WERI-Rb-1 (cell line): ENCODE measurements at regions not wholly inside any gene's neighbourhood (a gene's known extent, or its start where the extent isn't known, plus 50 kb on each side); places are given as distances from the start of the nearest gene placed in this dataset.

Experiments used
- DNase-seq: peaks from one replicate; pipeline ENCODE4 v3.0.0-alpha.2; 2020
- H3K27ac ChIP-seq: fragments of 250-450 bp; sonication (Bioruptor Pico); 2 replicates; pipeline ENCODE4 v1.5.1; 2020; ENCODE audit warnings: mild to moderate bottlenecking, moderate library complexity
- H3K27me3 ChIP-seq: fragments of 250-450 bp; sonication (Bioruptor Pico); 2 replicates; pipeline ENCODE4 v1.5.1; 2021; ENCODE audit warnings: mild to moderate bottlenecking, low read depth, moderate library complexity; ENCODE audit not compliant: insufficient read depth, severe bottlenecking
- H3K36me3 ChIP-seq: fragments of 250-450 bp; sonication (Bioruptor Pico); 2 replicates; pipeline ENCODE4 v1.5.1; 2020; ENCODE audit warnings: mild to moderate bottlenecking, moderate library complexity
- H3K4me3 ChIP-seq: 2 replicates; pipeline ENCODE4 v1.5.1; 2011; ENCODE audit warnings: low read depth, mild to moderate bottlenecking, control low read depth, low read length
- H3K9me3 ChIP-seq: fragments of 250-450 bp; sonication (Bioruptor Pico); 2 replicates; pipeline ENCODE4 v1.5.1; 2021; ENCODE audit warnings: mild to moderate bottlenecking, moderate library complexity; ENCODE audit not compliant: severe bottlenecking
- CTCF ChIP-seq: IDR thresholded peaks from 2 replicates; pipeline ENCODE4 v1.5.1; 2011; ENCODE audit warnings: low read depth, mild to moderate bottlenecking, control low read depth, inconsistent platforms, low read length

GRCh38 chr18:78399992-78400503 is 579.6 kb upstream of the SALL3 start:
- no peak for DNase-seq
- Histone ChIP-seq H3K4me3 (no peak overlapping the region), H3K27me3 (no peaks in the 10 kb centered on the region), H3K36me3 (no peaks in the 10 kb centered on the region), H3K9me3 (no peaks in the 10 kb centered on the region), H3K27ac (no peak overlapping the region)
- TF ChIP-seq CTCF, result no peak

- Histone ChIP-seq H3K27ac (no peak overlapping the region), H3K36me3 (no peaks in the 10 kb centered on the region), H3K4me3 (no peak overlapping the region), H3K9me3 (no peaks in the 10 kb centered on the region), H3K27me3 (no peaks in the 10 kb centered on the region)
- TF ChIP-seq CTCF, result no peak
- no peak for DNase-seq
Observed at GRCh38 chr18:78402440-78402839, 577.2 kb upstream of the SALL3 start.

- H3K27ac ChIP-seq, result no peak overlapping the region
- H3K27me3 ChIP-seq, result no peaks in the 10 kb centered on the region
- no peak overlapping the region for H3K4me3 ChIP-seq
- TF ChIP-seq CTCF, result 0 out of 2 replicates have a peak, but pooled peaks have one; percentile 16
- no peaks in the 10 kb centered on the region for H3K36me3 ChIP-seq
- DNase-seq, result no peak
- no peaks in the 10 kb centered on the region for H3K9me3 ChIP-seq
Observed at GRCh38 chr18:78402966-78403365, 576.7 kb upstream of the SALL3 start.

- TF ChIP-seq CTCF, result no peak
- Histone ChIP-seq H3K36me3 (no peaks in the 10 kb centered on the region), H3K9me3 (no peaks in the 10 kb centered on the region), H3K4me3 (no peak overlapping the region), H3K27me3 (no peaks in the 10 kb centered on the region), H3K27ac (no peak overlapping the region)
- no peak for DNase-seq
Observed at GRCh38 chr18:78403371-78403770, 576.2 kb upstream of the SALL3 start.

- no peaks in the 10 kb centered on the region for H3K9me3 ChIP-seq
- no peak for DNase-seq
- no peak overlapping the region for H3K27ac ChIP-seq
- H3K4me3 ChIP-seq, result no peak overlapping the region
- H3K36me3 ChIP-seq, result no peaks in the 10 kb centered on the region
- no peaks in the 10 kb centered on the region for H3K27me3 ChIP-seq
- no peak for TF ChIP-seq CTCF
Observed at GRCh38 chr18:78405763-78406162, 573.9 kb upstream of the SALL3 start.
